Endothelial cell of hepatic sinusoid (primary cell): ENCODE measurements at regions not wholly inside any gene's neighbourhood (a gene's known extent, or its start where the extent isn't known, plus 50 kb on each side); places are given as distances from the start of the nearest gene placed in this dataset.

Experiments used
- in situ Hi-C: cut with HindIII; loops from 2 replicates; pipeline ENCODE4 v1.10.0; 2017; ENCODE audit warnings: low sequenced_read_pairs

DNA sequence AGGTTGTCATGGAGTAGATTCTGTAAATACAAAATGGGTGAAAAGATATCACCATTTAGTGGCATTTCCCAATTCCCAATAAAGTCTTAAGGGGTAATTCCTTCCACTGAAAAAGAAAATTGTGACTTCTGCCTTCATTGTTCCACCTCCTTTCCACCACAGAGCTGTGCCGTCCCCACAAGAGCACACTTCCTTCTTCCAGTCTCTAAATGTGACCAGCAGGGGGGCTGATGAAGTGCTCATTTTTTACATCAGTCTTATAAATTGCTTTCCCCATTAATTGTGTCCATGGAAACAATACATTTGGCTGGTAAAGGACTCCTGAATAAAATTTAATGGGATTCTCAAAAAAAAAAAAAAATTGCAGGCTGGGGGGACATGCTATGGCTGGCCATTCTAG is 260.8 kb upstream of the PSMD7 start:
- in situ Hi-C loops, result no loop called here

DNA sequence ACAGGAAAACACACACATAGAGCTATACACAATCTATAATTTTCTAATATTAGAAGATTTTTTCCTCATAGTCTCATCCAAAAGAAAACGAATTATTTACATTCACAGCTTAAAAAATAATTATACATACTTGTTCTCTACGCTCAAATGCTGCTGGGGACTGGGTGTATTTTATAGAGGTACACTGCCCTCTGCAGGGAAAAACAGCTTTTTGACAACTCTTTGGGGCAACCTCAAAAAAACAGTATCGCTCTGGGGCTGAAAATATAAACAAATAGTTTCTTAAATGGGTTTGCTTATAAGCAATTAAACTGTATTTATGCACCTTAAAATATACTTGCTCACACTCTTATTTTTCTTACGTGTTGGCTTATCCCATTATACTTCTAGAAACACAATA is 261.8 kb upstream of the PSMD7 start:
- in situ Hi-C loops, result no loop called here

DNA sequence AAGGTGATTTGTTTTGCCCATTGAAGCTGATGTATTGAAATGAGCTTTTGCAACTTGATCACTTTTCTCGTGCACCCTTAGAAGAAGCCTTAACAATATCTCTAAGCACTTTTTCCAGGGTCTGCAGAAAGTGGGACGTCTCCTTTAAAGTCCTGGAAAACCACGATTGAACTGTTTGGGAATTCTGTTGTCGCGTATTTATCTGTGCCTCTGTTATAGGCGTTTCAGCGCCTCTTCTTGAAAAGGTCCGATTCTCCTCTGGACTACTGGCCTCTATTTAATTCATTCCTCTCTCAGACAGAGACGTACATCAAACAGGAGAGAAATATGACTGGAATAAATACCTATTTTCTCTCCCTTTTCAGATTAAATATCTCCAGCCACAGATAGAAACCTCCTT is 262.4 kb upstream of the PSMD7 start:
- in situ Hi-C loops, result no loop called here

DNA sequence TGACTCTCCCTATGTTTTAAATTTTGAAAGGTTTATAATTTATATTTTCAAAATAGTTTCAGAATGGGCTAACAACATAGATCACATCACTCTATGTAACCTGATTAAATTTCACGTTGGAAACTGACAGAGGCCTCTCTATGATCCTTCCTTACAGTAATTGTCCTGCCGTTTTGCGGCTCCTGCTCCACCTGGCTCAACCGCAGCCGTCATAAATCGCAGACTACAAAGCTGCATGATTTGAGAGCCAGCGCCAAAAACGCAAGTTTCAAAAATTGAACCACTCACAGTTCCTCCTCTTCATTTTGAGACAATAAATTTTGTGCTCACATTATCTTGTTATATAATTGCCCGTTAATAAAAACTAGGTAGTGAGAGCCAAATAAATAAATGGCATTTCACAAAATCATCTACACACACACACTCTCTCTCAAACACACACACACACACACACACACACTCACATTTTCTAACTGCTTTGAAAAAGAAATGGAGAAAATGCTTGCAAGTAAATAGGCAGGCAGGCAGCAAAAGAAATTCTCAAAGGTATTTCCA is 263.1 kb upstream of the PSMD7 start:
- in situ Hi-C loops, result no loop called here

DNA sequence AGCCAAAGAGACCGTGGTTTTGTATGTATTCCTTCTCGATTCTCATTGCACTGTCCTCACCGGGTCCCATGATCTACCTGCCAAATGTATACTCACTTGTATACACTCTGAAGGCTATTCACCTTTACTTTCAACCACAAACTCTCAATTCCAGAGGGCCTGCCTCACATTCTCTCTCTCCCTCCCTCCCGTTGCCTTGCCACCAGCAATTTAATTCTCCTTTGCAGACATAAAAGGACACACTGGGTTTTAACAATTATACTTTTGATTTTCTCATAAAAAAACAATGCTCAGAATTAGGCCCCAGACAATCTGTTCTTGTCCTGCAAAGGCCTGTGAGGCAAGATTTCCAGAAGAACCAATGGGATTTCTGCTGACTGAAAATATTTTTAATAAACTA is 265.1 kb upstream of the PSMD7 start:
- in situ Hi-C loops, result no loop called here

DNA sequence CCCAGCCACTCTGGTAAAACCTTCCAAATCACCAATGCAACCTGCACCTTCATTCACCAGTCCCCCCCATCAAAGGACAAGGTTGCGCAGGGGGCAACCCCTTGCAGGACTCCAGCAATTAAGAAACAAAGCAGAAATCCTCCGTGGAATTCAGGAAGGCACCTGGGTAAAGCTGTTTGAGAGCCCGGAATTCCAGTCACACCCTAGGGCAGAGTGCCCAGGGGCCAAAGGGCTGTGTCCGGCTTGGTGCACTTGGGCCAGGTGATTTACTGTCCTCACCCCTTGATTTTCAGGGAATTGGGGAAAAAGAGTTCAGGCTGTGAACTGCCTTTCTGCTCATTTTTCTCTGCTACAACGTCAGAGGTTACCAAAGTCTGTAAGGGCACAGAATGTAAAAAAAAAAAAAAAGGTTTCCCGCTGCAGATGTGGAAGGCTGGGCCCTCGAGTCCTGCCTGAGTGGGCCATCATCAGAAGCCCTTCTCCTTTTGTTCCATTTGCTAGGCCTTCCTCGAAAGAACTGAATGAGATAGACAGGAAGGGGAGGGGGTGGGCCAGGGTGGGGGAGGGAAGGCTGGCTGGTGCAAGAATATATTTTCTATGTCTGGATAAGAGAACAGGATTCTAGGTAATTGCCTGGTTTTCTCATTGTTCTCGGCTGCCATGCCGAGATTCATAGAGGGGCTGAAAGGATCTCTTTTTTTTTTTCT is 266.5 kb upstream of the PSMD7 start:
- in situ Hi-C loops, result no loop called here

DNA sequence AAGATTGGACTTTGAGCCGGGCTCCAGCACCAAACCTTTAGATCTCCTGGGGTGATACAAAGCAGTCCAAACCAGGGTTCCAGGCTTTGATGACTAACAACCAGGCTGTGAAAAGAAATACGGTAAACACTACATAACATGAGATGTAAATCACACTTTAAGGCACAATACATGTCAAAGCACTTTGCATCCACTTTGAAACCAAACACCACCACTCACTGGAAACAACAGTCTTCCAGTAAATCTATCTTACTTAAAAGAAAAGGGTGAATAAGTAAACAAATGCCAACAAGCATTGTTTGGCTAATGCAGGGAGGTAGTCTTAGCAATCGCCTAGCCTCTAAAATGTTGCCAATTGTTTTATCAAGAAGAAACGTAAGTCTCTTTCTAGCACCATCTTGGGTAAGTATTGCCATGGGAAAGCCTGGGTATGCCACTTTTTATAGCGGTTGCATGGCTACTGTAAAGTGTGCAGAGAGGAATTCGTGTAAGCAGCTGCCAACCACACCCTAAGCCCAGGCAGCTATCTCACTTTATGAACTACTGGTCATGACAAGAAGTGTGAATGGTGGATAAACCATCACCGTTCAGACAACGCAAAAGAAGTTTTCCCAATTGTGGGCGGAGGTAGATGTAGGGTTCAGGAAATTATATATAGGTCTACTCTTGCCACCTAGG is 267.4 kb upstream of the PSMD7 start:
- in situ Hi-C loops, result no loop called here

DNA sequence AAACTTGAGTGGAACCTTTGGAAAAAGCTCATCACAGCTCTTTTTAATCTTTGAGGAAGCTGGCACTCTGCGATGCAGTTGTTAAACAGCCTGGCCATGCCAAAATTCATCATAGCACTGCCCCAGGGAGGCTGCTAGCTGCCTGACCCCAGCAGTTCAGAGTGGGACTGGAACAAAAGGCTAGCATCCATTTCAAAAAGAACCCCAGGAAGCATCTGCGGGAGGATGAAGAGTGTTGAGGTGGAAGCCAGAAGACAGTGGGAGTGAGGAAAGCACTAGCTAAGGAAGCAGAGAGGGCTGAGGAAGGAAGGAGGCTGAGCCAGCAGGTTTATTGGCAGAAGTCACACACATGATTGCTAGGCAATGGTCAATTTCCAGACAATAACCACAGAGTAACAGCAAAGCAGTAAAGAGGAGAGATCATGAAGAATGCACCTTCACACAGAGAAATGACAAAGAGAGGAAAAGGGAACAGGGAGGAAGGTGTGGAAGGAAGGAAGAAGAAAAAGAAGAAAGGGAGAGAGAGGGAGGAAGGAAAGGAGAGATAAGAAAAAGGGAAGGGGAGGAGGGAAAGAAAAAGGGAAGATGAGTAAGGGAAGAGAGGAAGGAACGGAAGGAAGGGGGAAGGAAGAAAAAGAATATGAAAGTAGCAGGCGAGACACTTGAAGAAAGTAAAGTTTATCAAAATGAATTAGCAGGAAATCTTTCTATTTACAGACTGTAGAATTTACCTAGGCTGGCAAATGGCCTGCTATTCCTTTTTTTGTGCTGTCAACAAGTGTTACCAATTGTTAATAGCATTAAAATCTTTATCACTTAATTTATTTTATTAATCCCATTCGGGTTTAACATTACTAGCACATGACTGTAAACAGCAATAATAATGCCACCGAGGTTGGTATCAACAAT is 270.0 kb upstream of the PSMD7 start:
- in situ Hi-C loops, result no loop called here

DNA sequence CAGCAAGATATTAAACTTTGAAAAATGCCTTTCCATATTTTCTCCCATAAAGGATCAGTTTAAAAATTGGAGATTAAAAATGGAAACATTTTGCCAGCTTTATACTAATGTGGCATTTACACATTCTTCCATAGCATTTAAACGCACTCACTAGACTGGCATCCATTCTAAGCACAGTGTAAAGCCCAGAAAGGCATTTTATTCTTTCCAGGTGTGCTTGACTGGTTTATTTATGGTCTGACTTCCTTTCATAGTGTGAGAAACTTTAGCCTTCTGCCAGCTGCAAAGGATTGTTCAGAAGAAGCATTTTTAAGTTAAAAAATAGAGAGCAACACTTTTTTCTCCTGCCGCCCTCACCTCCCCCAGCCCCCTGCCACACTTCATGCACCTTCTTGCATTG is 271.7 kb upstream of the PSMD7 start:
- in situ Hi-C loops, result no loop called here

DNA sequence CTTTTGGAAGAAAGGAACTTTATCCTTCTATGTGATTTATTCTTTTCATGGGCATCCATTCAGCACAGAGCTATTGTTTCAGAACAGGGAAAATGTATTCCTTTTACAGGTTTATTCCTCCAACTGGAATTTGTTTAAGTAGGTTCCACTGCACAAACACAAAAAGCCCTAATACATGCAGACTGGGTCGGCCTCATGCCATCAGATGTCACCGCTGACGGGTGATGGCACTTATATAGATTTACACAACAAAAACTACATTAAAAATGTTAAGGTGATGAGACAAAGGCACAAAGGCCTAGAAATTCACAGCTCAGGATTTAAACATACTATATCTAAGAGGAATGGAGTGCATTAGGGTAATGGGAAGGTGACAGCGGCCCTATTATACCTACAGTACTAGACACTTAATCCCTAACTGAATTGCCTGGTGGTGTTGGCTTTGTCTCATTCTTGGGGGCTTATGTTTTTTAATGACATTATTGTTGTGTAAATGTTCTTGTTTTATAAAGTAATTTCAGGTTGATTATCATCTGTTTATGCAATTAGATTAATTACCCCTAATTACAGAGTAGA is 276.4 kb upstream of the PSMD7 start:
- in situ Hi-C loops, result no loop called here

DNA sequence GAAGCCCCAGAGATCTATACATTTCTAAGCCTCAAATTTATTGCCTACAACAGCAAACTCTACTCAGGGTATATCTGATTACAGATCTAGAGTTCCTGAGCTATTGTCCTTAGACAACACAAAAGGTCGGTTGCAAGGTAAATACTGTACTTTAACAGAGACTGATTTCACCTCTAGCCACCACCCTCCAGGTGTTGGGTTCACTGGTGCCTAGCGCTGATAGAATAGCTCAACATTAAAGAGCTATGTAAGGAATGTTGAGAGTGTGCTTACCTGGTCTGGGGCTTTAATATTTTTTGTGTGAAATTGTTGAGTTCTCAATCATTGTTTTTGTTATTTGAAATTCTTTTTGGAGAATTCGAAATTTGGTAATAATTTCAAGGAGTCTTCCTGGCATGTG is 277.0 kb upstream of the PSMD7 start:
- in situ Hi-C loops, result no loop called here

DNA sequence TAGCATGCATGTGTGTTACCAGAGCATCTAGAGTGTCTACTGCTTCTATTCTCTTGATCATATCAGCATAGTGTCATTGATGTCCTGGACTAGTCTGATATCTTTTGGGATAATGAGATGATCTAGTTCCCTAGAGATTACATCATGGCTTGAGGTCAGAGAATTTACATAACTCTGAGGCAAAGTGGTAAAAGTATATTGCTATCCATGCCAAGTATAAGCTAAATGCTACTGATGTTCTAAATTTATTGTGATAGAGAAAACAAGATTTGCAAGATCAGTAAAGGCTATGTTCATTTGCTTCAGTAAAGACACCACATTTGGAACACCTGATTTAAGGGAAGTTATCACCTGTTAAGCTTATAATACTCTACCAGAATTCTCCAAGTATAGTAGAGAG is 280.7 kb upstream of the PSMD7 start:
- in situ Hi-C loops, result no loop called here

DNA sequence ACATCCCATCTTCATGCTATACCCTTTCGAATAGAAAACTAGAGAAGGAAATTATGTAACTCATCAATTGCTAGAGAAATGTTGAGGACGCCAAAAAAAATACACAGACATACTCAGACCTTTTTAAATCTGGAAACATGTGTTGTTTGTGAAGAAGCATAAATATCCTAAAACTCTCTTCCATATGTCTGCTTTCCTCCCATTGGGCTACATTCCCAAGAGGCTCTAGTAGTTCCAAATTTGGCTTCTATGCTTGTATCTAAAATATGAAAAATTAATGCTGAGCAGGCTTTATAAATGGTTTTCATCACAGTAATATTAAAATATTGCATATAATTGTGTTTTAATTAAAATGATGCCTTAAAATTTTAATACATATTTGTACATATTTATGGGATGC is 297.9 kb upstream of the PSMD7 start:
- in situ Hi-C loops, result no loop called here

DNA sequence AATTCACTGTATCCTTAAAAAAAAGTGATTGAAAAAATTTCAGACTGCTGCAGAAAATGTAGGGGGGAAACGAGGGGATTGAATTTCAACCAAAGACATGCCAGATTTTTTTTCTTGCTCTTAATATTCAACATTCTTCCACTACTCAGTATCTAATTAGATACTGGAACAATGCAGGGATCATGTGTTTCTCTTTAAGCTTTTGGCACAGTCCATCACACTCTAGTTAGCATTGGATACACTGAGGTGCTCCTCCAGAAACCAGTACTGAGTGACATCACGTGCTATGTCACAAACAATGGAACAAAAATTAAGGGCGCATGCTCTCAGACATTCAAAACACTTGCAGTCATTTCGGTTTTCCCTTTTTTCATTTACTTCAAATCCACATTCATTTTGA is 298.6 kb upstream of the PSMD7 start:
- in situ Hi-C loops, result no loop called here

DNA sequence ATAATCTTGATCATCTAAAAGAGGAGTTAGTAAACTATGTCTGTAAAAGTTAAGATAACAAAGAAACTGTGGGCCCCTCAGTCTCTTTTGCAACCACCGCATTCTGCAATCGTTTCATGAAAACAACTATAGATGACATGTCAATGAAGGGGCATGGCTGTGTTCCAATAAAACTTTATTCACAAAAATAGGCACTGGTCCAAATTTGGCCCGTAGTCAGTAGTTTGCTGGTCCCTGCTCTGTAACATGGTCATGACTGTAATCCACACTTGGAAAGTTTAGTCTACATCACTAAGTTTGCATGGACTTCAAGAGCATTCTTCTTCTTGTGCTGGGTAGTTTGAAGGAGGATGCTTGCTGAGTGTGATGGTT is 299.3 kb upstream of the PSMD7 start:
- in situ Hi-C loops, result no loop called here

DNA sequence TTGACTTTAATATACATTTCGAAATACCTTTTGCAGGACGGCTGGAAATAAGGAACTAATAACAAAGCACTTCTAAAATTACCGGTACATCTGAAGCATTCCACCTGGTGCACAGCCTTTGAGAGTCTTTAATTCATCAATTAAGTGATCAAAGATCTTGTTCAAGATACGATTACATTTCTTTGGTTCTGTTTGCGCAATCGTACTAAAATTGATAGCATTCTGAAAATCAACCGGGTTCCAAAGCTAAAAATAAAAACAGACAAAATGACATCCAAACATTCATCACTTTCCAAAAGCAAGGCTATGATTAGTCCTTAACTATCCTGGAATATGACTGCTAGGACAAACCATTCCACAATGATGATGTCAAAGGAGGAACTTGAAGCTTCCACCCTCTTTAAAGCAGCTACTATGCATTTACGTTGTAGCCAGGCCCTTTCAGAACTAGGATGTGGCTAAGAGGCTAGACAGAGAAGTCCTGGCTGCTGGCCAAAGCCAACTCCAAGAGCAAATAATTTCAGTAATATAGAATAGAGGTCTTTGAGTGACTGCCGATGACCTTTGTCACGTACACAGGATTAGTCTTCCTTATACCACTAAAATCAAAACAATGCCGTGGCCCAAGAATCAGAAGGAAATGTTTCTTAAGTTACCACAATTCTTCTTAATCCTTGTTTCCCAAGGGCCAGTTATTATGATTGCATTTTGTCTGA is 299.8 kb upstream of the PSMD7 start:
- in situ Hi-C loops, result no loop called here

DNA sequence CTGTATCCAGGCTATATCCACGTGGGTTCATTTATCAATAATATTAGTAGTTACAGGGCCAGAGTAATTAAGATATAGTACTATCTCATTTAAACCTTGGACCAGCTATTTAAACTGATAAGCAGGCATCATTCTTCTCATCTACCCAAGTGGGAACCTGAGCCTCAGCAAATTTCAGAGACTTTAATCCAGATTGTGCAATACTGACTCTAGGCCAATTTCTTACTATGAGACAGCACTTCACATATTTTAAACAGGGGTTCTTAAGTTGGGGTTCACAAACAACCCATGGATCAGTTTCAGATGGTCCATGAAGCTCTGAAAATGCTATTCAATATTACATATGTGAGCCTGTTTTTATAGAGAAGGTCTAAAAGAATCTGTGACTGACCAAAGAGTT is 302.7 kb upstream of the PSMD7 start:
- in situ Hi-C loops, result no loop called here

DNA sequence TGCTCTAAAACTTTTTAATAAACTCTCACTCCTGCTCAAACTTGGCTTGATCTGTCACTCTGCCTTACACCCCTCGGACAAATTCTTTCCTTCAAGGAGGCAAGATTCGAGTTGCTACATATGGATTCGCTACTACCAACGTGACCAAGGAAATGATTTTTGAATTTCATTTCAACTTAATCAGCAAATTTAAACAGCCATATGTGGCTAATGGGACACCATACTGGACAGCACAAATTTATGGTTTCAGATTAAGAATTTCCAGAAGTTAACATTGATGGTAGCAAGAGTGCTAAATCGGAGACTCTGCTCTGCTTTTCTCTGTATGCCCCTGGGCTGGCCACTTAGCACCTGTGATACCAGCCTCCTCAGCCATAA is 318.2 kb upstream of the PSMD7 start:
- in situ Hi-C loops, result no loop called here

DNA sequence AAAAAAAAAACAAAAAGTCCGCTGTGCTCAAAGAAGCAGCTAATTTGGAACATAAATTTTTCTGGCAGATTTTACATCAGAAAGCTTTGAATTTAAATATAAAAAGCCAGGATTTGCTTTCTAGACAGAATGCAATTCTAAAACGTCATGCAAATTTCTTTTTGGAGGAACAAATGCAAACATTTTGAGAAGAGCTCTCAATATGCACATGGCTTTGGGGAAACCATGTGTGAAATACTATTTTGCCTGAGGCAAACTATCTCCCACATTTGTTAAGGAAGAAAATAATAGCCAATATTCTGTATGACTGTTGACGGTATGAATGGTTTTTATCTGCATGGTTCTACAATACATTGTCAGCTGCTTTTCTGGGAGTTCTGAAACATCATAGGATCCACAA is 320.0 kb upstream of the PSMD7 start:
- in situ Hi-C loops, result no loop called here

DNA sequence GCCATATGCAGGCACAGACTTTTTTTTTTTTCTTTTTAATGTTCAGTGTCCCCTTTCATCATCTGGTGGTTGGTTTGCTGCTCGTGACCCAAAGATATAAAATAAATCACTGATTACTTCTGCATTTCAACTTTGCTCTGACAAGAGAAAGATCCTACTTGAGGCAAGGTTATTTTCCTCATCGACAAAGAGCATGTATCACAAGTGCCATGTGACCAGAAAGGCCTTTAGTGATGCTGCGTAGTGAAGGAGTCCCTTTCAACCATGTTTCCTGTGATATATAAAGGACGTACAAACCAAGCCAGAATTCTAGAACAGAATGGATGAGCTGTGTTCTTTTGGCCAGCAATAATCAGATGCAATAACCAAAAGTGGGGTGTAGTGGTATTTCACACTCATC is 323.4 kb upstream of the PSMD7 start:
- in situ Hi-C loops, result no loop called here

DNA sequence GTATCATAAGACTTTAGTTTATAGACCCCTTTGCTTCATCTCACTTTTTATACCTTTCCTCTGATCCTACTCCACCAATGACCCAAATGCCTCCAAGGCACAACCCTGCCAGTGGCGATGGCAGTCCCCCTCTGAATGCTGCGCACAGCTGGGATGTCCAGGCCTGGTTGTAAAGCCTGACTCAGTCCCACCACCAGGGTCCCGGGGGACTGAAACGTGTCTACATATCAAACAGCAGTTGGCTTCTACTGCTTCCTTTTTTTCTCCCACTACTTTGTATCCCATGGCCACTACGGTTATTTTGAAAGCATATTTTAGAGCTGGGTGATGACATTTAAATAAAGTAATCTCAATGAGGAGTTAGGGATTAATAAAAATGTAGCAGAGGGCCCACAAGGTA is 329.8 kb upstream of the PSMD7 start:
- in situ Hi-C loops, result no loop called here
